Natural killer cell (primary cell): ENCODE measurements at regions not wholly inside any gene's neighbourhood (a gene's known extent, or its start where the extent isn't known, plus 50 kb on each side); places are given as distances from the start of the nearest gene placed in this dataset.
"Not testable (repeated sequence)": the region's sequence is repeated elsewhere in the genome, so short reads cannot be mapped to it uniquely, and the experiment has no call there.

Source experiments
- ATAC-seq, 3 donors: fragments of 150-1000 bp in 2 of 3; fragments of 200-7000 bp in 1 of 3; cut with Tn5 transposase; 1 replicate in 1 of 3; 2 replicates in 2 of 3; pipeline ENCODE4 v1.10.0; 2021; ENCODE audit warnings: mild to moderate bottlenecking in 2 of 3, moderate library complexity in 2 of 3
- DNase-seq, 2 donors: peaks; one replicate each; pipeline versions ENCODE4 v3.0.0 to v3.0.0-alpha.2; 2013 to 2021; ENCODE audit warnings: mixed read lengths in 1 of 2
- H3K27ac ChIP-seq: one replicate; pipeline ENCODE4 v1.5.1; 2013; ENCODE audit warnings: mild to moderate bottlenecking, low read length
- H3K27me3 ChIP-seq: one replicate; pipeline ENCODE4 v1.6.1; 2013; ENCODE audit warnings: low read length; ENCODE audit not compliant: control insufficient read depth, insufficient read depth
- H3K36me3 ChIP-seq: one replicate; pipeline ENCODE4 v1.6.1; 2013; ENCODE audit warnings: low read length; ENCODE audit not compliant: control insufficient read depth, insufficient read depth
- H3K4me1 ChIP-seq: one replicate; pipeline ENCODE4 v1.6.1; 2013; ENCODE audit warnings: low read length; ENCODE audit not compliant: control insufficient read depth, insufficient read depth
- H3K4me3 ChIP-seq: one replicate; pipeline ENCODE4 v1.5.1; 2013; ENCODE audit warnings: low read length
- H3K9me3 ChIP-seq: one replicate; pipeline ENCODE4 v1.6.1; 2013; ENCODE audit warnings: low read length; ENCODE audit not compliant: control insufficient read depth, insufficient read depth
- H3K27ac Mint-ChIP-seq, 2 donors: one replicate each; pipeline ENCODE4 v1.8.0; 2022; ENCODE audit warnings: mild to moderate bottlenecking in 2 of 2, mixed read lengths in 2 of 2, moderate library complexity in 1 of 2
- H3K27me3 Mint-ChIP-seq, 2 donors: one replicate each; pipeline ENCODE4 v1.8.0; 2022; ENCODE audit warnings: low read depth in 2 of 2, mixed read lengths in 2 of 2
- H3K36me3 Mint-ChIP-seq: one replicate; pipeline ENCODE4 v1.8.0; 2022; ENCODE audit warnings: mixed read lengths
- H3K4me1 Mint-ChIP-seq, 2 donors: one replicate each; pipeline ENCODE4 v1.8.0; 2022; ENCODE audit warnings: mixed read lengths in 2 of 2
- H3K4me3 Mint-ChIP-seq: one replicate; pipeline ENCODE4 v1.8.0; 2022; ENCODE audit warnings: mild to moderate bottlenecking, moderate library complexity, mixed read lengths
- H3K9me3 Mint-ChIP-seq, 2 donors: one replicate each; pipeline ENCODE4 v1.8.0; 2022; ENCODE audit warnings: mixed read lengths in 2 of 2
- WGBS: methylation state at CpG from one replicate; pipeline ENCODE4 v1.1.7; 2013; ENCODE audit warnings: missing lambda C conversion rate; ENCODE audit not compliant: insufficient coverage; 5-methylcytosine and 5-hydroxymethylcytosine counted together
- intact Hi-C: fragments of 100-400 bp; cut with micrococcal nuclease; formaldehyde crosslinking; loops from one replicate; pipeline ENCODE4 v1.14.2; 2022
- TF ChIP-seq, protein P1 (sequence below): fragments of 200-600 bp; IDR thresholded peaks from one replicate; pipeline ENCODE4 v1.8.0; 2022; ENCODE audit warnings: antibody characterized with exemption

GRCh38 chr5:119694284-119694683 lies 64.9 kb downstream of the FAM170A start:
- ATAC-seq (no peak), DNase-seq (no peak)
- H3K9me3 ChIP-seq, result peaks cover 9% of the 10 kb centered on the region
- H3K27ac Mint-ChIP-seq, result no peak overlapping the region
- H3K27me3 ChIP-seq, result no peaks in the 10 kb centered on the region
- no peak overlapping the region for H3K4me3 ChIP-seq
- no peaks in the 10 kb centered on the region for H3K36me3 Mint-ChIP-seq
- 58% methylated on average over 2 of the region's 3 CpGs for WGBS
- H3K36me3 ChIP-seq, result no peaks in the 10 kb centered on the region
- no peak overlapping the region for H3K27ac ChIP-seq
- H3K27me3 Mint-ChIP-seq, result no peaks in the 10 kb centered on the region
- H3K9me3 Mint-ChIP-seq, result peaks cover 10 to 16% of the 10 kb centered on the region in 2 donors
- intact Hi-C loops, result no loop called here
- H3K4me1 Mint-ChIP-seq, result no peaks in the 10 kb centered on the region
- H3K4me3 Mint-ChIP-seq, result no peak overlapping the region
- TF ChIP-seq, protein P1, sequence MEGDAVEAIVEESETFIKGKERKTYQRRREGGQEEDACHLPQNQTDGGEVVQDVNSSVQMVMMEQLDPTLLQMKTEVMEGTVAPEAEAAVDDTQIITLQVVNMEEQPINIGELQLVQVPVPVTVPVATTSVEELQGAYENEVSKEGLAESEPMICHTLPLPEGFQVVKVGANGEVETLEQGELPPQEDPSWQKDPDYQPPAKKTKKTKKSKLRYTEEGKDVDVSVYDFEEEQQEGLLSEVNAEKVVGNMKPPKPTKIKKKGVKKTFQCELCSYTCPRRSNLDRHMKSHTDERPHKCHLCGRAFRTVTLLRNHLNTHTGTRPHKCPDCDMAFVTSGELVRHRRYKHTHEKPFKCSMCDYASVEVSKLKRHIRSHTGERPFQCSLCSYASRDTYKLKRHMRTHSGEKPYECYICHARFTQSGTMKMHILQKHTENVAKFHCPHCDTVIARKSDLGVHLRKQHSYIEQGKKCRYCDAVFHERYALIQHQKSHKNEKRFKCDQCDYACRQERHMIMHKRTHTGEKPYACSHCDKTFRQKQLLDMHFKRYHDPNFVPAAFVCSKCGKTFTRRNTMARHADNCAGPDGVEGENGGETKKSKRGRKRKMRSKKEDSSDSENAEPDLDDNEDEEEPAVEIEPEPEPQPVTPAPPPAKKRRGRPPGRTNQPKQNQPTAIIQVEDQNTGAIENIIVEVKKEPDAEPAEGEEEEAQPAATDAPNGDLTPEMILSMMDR, result no peak
- no peaks in the 10 kb centered on the region for H3K4me1 ChIP-seq

DNA sequence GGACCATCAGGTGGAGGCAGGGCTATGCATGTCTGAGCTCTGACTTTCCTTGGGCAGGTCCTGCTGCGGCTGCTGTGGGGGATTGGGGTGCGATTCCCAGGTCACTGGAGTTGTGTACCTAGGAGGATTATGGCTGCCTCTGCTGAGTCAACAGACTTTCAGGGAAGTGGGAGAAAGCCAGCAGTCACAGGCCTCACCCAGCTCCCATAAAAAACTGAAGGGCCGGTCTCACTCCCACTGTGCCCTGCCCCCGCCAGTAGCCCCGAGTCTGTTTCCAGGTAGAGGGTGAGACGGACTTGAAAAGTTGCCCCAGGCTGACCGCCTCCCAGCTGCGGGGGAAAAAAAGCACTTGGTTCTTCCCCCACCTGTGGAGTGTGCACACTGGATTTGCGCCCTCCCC lies 76.7 kb downstream of the FAM170A start:
- Mint-ChIP-seq H3K4me1 (no peaks in the 10 kb centered on the region), H3K27ac (no peak overlapping the region), H3K27me3 (no peaks in the 10 kb centered on the region), H3K9me3 (peaks cover 9 to 10% of the 10 kb centered on the region in 2 donors), H3K4me3 (no peak overlapping the region), H3K36me3 (no peaks in the 10 kb centered on the region)
- Histone ChIP-seq H3K27ac (no peak overlapping the region), H3K9me3 (no peaks in the 10 kb centered on the region), H3K36me3 (no peaks in the 10 kb centered on the region), H3K27me3 (no peaks in the 10 kb centered on the region), H3K4me3 (no peak overlapping the region), H3K4me1 (no peaks in the 10 kb centered on the region)
- no peak for ATAC-seq
- intact Hi-C loops, result no loop called here
- DNase-seq, result no peak
- TF ChIP-seq, protein P1, result no peak
- 93% methylated on average over 9 of the region's 9 CpGs for WGBS

GRCh38 chr5:119708076-119708790 lies 78.9 kb downstream of the FAM170A start:
- no peak overlapping the region for H3K4me3 Mint-ChIP-seq
- no peaks in the 10 kb centered on the region for H3K36me3 ChIP-seq
- intact Hi-C loops, result no loop called here
- H3K27me3 Mint-ChIP-seq, result no peaks in the 10 kb centered on the region
- no peaks in the 10 kb centered on the region for H3K27me3 ChIP-seq
- ATAC-seq (no peak), DNase-seq (no peak)
- H3K9me3 Mint-ChIP-seq, result peaks cover 7 to 9% of the 10 kb centered on the region in 2 donors
- H3K36me3 Mint-ChIP-seq, result no peaks in the 10 kb centered on the region
- no peak overlapping the region for H3K27ac ChIP-seq
- no peaks in the 10 kb centered on the region for H3K4me1 ChIP-seq
- H3K9me3 ChIP-seq, result no peaks in the 10 kb centered on the region
- WGBS, result 92% methylated on average over 2 of the region's 2 CpGs
- H3K27ac Mint-ChIP-seq, result no peak overlapping the region
- TF ChIP-seq, protein P1, result no peak
- no peak overlapping the region for H3K4me3 ChIP-seq
- no peaks in the 10 kb centered on the region for H3K4me1 Mint-ChIP-seq

DNA sequence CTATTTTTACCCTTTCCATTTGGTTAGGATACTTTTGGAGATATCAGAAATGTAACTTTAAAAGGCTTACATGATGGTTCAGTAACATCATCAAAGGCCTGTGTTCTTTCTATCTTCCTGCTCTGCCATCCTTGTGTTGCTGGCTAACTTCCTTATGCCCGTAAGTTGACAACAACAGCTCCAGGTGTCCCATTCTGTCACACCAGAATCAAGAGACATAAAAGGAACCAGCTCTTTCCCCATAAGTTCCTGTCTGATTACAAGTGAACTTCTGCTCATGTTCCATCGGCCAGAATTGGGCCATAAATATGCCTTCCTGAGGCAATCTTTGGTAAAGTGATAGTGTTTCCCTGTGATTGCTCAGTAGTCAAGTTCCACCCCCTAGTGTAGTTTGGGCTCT lies 92.4 kb downstream of the FAM170A start:
- H3K27me3 ChIP-seq, result no peaks in the 10 kb centered on the region
- H3K36me3 Mint-ChIP-seq, result no peaks in the 10 kb centered on the region
- no peaks in the 10 kb centered on the region for H3K9me3 ChIP-seq
- no peak overlapping the region for H3K4me3 Mint-ChIP-seq
- peaks cover 9 to 10% of the 10 kb centered on the region in 2 donors for H3K9me3 Mint-ChIP-seq
- 37% methylated on average over 2 of the region's 2 CpGs for WGBS
- H3K27me3 Mint-ChIP-seq, result no peaks in the 10 kb centered on the region
- H3K27ac ChIP-seq, result no peak overlapping the region
- H3K36me3 ChIP-seq, result no peaks in the 10 kb centered on the region
- no peak for DNase-seq
- TF ChIP-seq, protein P1, result no peak
- no peak overlapping the region for H3K27ac Mint-ChIP-seq
- H3K4me1 ChIP-seq, result no peaks in the 10 kb centered on the region
- no peak for ATAC-seq
- H3K4me3 ChIP-seq, result no peak overlapping the region
- no peaks in the 10 kb centered on the region for H3K4me1 Mint-ChIP-seq
- intact Hi-C loops, result no loop called here

DNA sequence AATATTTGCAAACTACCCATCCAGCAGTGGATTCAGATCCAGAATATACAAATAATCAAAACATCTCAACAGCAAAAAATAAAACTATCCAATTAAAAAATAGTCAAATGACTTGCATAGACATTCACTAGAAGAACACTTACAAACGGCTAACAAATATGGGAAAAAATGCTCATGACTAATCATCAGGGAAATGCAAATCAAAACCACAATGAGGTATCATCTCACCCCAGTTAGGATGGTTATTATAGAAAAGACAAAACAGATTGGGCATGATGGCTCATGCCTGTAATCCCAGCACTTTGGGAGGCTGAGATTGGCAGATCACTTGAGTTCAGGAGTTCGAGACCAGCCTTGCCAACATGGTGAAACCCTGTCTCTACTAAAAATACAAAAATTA lies 95.9 kb downstream of the FAM170A start:
- WGBS, result 92% methylated on average over 1 of the region's 2 CpGs
- H3K27ac ChIP-seq, H3K4me3 ChIP-seq, H3K36me3 ChIP-seq, intact Hi-C loops, H3K4me3 Mint-ChIP-seq, H3K36me3 Mint-ChIP-seq, H3K4me1 ChIP-seq, DNase-seq, ATAC-seq, H3K27ac Mint-ChIP-seq, H3K9me3 ChIP-seq, H3K27me3 ChIP-seq, H3K4me1 Mint-ChIP-seq, H3K27me3 Mint-ChIP-seq: not testable (repeated sequence)
- peaks cover 8 to 14% of the 10 kb centered on the region in 2 donors for H3K9me3 Mint-ChIP-seq
